GM18951 (cell line): ENCODE measurements at regions not wholly inside any gene's neighbourhood (a gene's known extent, or its start where the extent isn't known, plus 50 kb on each side); places are given as distances from the start of the nearest gene placed in this dataset.

Experiments used
- POLR2A ChIP-seq: IDR thresholded peaks from 4 replicates; pipeline ENCODE4 v1.6.1; 2011; ENCODE audit warnings: mild to moderate bottlenecking; ENCODE audit not compliant: insufficient read length, insufficient read depth; ENCODE audit errors: extremely low read depth
- in situ Hi-C: fragments of 300-500 bp; cut with MboI; formaldehyde crosslinking; loops from one replicate; pipeline ENCODE4 v1.12.0; 2022; ENCODE audit warnings: low sequenced_read_pairs, mixed read lengths, inconsistent platforms; ENCODE audit not compliant: unreplicated experiment

GRCh38 chr10:78531088-78531487 lies 497.4 kb downstream of the RPS24 start:
- no peak for TF ChIP-seq POLR2A
- in situ Hi-C loops, result no loop called here

- no peak for TF ChIP-seq POLR2A
- in situ Hi-C loops, result no loop called here
Observed at GRCh38 chr10:78532480-78533042, 498.9 kb downstream of the RPS24 start.

- TF ChIP-seq POLR2A, result no peak
- in situ Hi-C loops, result no loop called here
Observed at GRCh38 chr10:78533098-78533497, 499.4 kb downstream of the RPS24 start.

- in situ Hi-C loops, result no loop called here
- no peak for TF ChIP-seq POLR2A
Observed at GRCh38 chr10:78533776-78534175, 500.1 kb downstream of the RPS24 start.

GRCh38 chr10:78535716-78536218 lies 502.1 kb downstream of the RPS24 start:
- in situ Hi-C loops, result no loop called here
- TF ChIP-seq POLR2A, result no peak

- TF ChIP-seq POLR2A, result no peak
- in situ Hi-C loops, result no loop called here
Observed at GRCh38 chr10:78537018-78537417, 503.4 kb downstream of the RPS24 start.

- no peak for TF ChIP-seq POLR2A
Observed at GRCh38 chr10:78539247-78539766, 505.6 kb downstream of the RPS24 start.

GRCh38 chr10:78540355-78541076 lies 506.9 kb downstream of the RPS24 start:
- TF ChIP-seq POLR2A, result no peak
- in situ Hi-C loops, result no loop called here

More at GRCh38 chr10:78539247-78539766, 505.6 kb downstream of the RPS24 start:
- in situ Hi-C loops, result no loop called here

GRCh38 chr10:78541481-78542140 lies 507.9 kb downstream of the RPS24 start:
- in situ Hi-C loops, result no loop called here
- no peak for TF ChIP-seq POLR2A

GRCh38 chr10:78542141-78542489 lies 508.5 kb downstream of the RPS24 start:
- in situ Hi-C loops, result no loop called here
- TF ChIP-seq POLR2A, result no peak

GRCh38 chr10:78542521-78542920 lies 508.9 kb downstream of the RPS24 start:
- no peak for TF ChIP-seq POLR2A
- in situ Hi-C loops, result no loop called here

GRCh38 chr10:78543031-78543748 lies 509.5 kb downstream of the RPS24 start:
- in situ Hi-C loops, result no loop called here
- no peak for TF ChIP-seq POLR2A

GRCh38 chr10:78543749-78544362 lies 510.2 kb downstream of the RPS24 start:
- TF ChIP-seq POLR2A, result no peak
- in situ Hi-C loops, result no loop called here
